ENCODE measurements at regions not wholly inside any gene's neighbourhood (a gene's known extent, or its start where the extent isn't known, plus 50 kb on each side); places are given as distances from the start of the nearest gene placed in this dataset.

DNA sequence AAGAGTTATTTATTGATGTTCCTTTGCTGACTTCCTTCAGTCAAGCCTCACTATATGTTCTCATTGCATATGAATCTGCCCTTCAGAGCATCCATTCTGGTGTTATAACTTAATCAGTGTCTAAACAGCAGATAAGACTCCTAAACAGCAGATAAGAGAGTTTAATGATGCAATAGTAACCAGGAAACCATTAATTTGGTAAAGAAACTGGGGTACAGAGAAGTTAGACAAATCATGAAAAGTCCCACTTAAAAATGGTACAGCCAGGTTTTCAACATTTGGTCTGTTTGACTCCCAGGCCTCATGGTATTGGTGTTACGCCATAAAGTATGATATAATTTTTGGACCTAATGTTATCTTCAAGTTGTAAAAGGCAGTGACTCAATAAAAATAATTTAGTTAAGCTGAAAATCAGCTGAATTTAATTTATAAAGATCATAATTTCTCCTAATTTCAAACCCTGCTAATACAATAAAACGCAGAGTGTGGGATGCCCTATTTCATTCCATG lies 127.4 kb upstream of the DST start:
- H3K9me3 ChIP-seq (ENCODE audit: control insufficient read depth in 2 of 3, low read length in 3 of 3), result no peaks in the 10 kb centered on the region
- H3K4me3 ChIP-seq (ENCODE audit: low read length), result no peak overlapping the region
- POLR2A ChIA-PET, result no interaction called here
- H3K4me3 Mint-ChIP-seq, result no peak overlapping the region
- no peak overlapping the region for H3K27ac ChIP-seq (ENCODE audit: low read depth, low read length)
- H3K9me3 Mint-ChIP-seq, result peaks cover 0 to 4% (median 0%) of the 10 kb centered on the region in 11 donors
- peaks cover 0 to 14% (median 9%) of the 10 kb centered on the region in 5 donors for H3K27me3 Mint-ChIP-seq
- no peaks in the 10 kb centered on the region for H3K36me3 ChIP-seq (ENCODE audit: control insufficient read depth in 2 of 3, insufficient read depth in 3 of 3, low read length in 3 of 3)
- intact Hi-C loops (cut with micrococcal nuclease), result no loop called here
- DNase-seq (no peak), ATAC-seq (no peak)
- H3K27ac Mint-ChIP-seq, result no peak overlapping the region
- no peaks in the 10 kb centered on the region for H3K36me3 Mint-ChIP-seq
- CTCF ChIA-PET, result no interaction called here
- no peaks in the 10 kb centered on the region for H3K4me1 ChIP-seq (ENCODE audit: control insufficient read depth in 2 of 2, insufficient read depth in 2 of 2, low read length in 2 of 2)
- H3K27me3 ChIP-seq (ENCODE audit: control insufficient read depth in 2 of 2, insufficient read depth in 2 of 2, low read length in 2 of 2), result no peaks in the 10 kb centered on the region
- no peaks in the 10 kb centered on the region for H3K4me1 Mint-ChIP-seq

- CTCF ChIA-PET, result no interaction called here
- H3K27ac ChIP-seq (ENCODE audit: low read depth, low read length), result no peak overlapping the region
- H3K4me3 ChIP-seq (ENCODE audit: low read length), result no peak overlapping the region
- Mint-ChIP-seq H3K36me3 (no peaks in the 10 kb centered on the region), H3K4me1 (peaks cover 0 to 6% (median 0%) of the 10 kb centered on the region in 7 donors), H3K4me3 (no peak overlapping the region), H3K9me3 (peaks cover 0 to 2% (median 0%) of the 10 kb centered on the region in 11 donors), H3K27me3 (peaks cover 0 to 15% (median 9%) of the 10 kb centered on the region in 5 donors), H3K27ac (no peak overlapping the region)
- POLR2A ChIA-PET, result no interaction called here
- DNase-seq (no peak), ATAC-seq (no peak)
- no peaks in the 10 kb centered on the region for H3K36me3 ChIP-seq (ENCODE audit: control insufficient read depth in 2 of 3, insufficient read depth in 3 of 3, low read length in 3 of 3)
- intact Hi-C loops (cut with micrococcal nuclease), result no loop called here
- H3K4me1 ChIP-seq (ENCODE audit: control insufficient read depth in 2 of 2, insufficient read depth in 2 of 2, low read length in 2 of 2), result no peaks in the 10 kb centered on the region
- no peaks in the 10 kb centered on the region for H3K9me3 ChIP-seq (ENCODE audit: control insufficient read depth in 2 of 3, low read length in 3 of 3)
- H3K27me3 ChIP-seq (ENCODE audit: control insufficient read depth in 2 of 2, insufficient read depth in 2 of 2, low read length in 2 of 2), result no peaks in the 10 kb centered on the region
Observed at GRCh38 chr6:56767892-56768531, 125.3 kb upstream of the DST start.

- no peak overlapping the region for H3K27ac Mint-ChIP-seq
- peaks cover 0 to 15% (median 9%) of the 10 kb centered on the region in 5 donors for H3K27me3 Mint-ChIP-seq
- no peaks in the 10 kb centered on the region for H3K36me3 Mint-ChIP-seq
- peaks cover 0 to 6% (median 0%) of the 10 kb centered on the region in 7 donors for H3K4me1 Mint-ChIP-seq
- H3K9me3 ChIP-seq (ENCODE audit: control insufficient read depth in 2 of 3, low read length in 3 of 3), result no peaks in the 10 kb centered on the region
- ChIA-PET POLR2A (no interaction called here), CTCF (no interaction called here)
- no peak for ATAC-seq
- no peak overlapping the region for H3K27ac ChIP-seq (ENCODE audit: low read depth, low read length)
- no peaks in the 10 kb centered on the region for H3K4me1 ChIP-seq (ENCODE audit: control insufficient read depth in 2 of 2, insufficient read depth in 2 of 2, low read length in 2 of 2)
- no peaks in the 10 kb centered on the region for H3K27me3 ChIP-seq (ENCODE audit: control insufficient read depth in 2 of 2, insufficient read depth in 2 of 2, low read length in 2 of 2)
- H3K36me3 ChIP-seq (ENCODE audit: control insufficient read depth in 2 of 3, insufficient read depth in 3 of 3, low read length in 3 of 3), result no peaks in the 10 kb centered on the region
- DNase-seq, result no peak
- H3K9me3 Mint-ChIP-seq, result peaks cover 0 to 2% (median 0%) of the 10 kb centered on the region in 11 donors
- H3K4me3 Mint-ChIP-seq, result no peak overlapping the region
- H3K4me3 ChIP-seq (ENCODE audit: low read length), result no peak overlapping the region
- intact Hi-C loops (cut with micrococcal nuclease), result no loop called here
Observed at GRCh38 chr6:56767435-56767834, 124.7 kb upstream of the DST start.

GRCh38 chr6:56766806-56767178 lies 124.1 kb upstream of the DST start:
- no peak for ATAC-seq
- CTCF ChIA-PET, result no interaction called here
- no peak overlapping the region for H3K4me3 Mint-ChIP-seq
- peaks cover 0 to 2% (median 0%) of the 10 kb centered on the region in 11 donors for H3K9me3 Mint-ChIP-seq
- Histone ChIP-seq H3K27ac (ENCODE audit: low read depth, low read length) (no peak overlapping the region), H3K4me1 (ENCODE audit: control insufficient read depth in 2 of 2, insufficient read depth in 2 of 2, low read length in 2 of 2) (no peaks in the 10 kb centered on the region), H3K4me3 (ENCODE audit: low read length) (no peak overlapping the region), H3K36me3 (ENCODE audit: control insufficient read depth in 2 of 3, insufficient read depth in 3 of 3, low read length in 3 of 3) (no peaks in the 10 kb centered on the region), H3K9me3 (ENCODE audit: control insufficient read depth in 2 of 3, low read length in 3 of 3) (no peaks in the 10 kb centered on the region), H3K27me3 (ENCODE audit: control insufficient read depth in 2 of 2, insufficient read depth in 2 of 2, low read length in 2 of 2) (no peaks in the 10 kb centered on the region)
- no peaks in the 10 kb centered on the region for H3K36me3 Mint-ChIP-seq
- POLR2A ChIA-PET, result no interaction called here
- H3K27ac Mint-ChIP-seq, result no peak overlapping the region
- H3K27me3 Mint-ChIP-seq, result peaks cover 0 to 15% (median 9%) of the 10 kb centered on the region in 5 donors
- no peak for DNase-seq
- peaks cover 0 to 6% (median 0%) of the 10 kb centered on the region in 7 donors for H3K4me1 Mint-ChIP-seq
- intact Hi-C loops (cut with micrococcal nuclease), result no loop called here

DNA sequence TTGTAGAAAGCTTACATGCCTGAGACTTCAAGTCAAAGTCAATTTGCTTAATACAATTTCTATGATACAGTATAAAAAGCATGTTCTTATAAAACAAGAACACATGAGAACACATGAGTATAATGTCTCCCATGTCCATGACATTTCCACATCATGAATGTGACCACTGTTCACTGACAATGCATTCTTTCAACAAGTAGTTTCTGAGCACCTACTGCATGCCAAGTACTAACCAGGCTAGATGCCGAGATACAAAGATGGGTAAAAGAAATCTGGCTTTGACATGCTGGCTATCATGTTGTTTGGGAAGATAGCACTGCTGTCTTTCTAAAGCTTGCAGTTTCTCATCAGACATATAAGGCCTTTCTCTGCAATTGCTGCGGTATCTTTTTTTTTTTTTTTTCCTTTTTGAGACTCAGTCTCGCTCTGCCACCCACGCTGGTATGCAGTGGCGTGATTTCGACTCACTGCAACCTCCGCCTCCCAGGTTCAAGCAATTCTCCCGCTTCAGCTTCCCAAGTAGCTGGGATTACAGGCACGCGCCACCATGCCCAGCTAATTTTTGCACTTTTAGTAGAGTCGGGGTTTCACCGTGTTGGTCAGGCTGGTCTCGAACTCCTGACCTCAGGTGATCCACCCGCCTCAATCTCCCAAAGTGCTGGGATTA lies 123.6 kb upstream of the DST start:
- ATAC-seq, result no peak
- Mint-ChIP-seq H3K9me3 (peaks cover 0 to 2% (median 0%) of the 10 kb centered on the region in 11 donors), H3K4me1 (peaks cover 0 to 6% (median 0%) of the 10 kb centered on the region in 7 donors), H3K36me3 (no peaks in the 10 kb centered on the region), H3K27ac (no peak overlapping the region), H3K27me3 (peaks cover 0 to 15% (median 9%) of the 10 kb centered on the region in 5 donors), H3K4me3 (no peak overlapping the region)
- DNase-seq, result no peak
- no peaks in the 10 kb centered on the region for H3K36me3 ChIP-seq (ENCODE audit: control insufficient read depth in 2 of 3, insufficient read depth in 3 of 3, low read length in 3 of 3)
- no peaks in the 10 kb centered on the region for H3K27me3 ChIP-seq (ENCODE audit: control insufficient read depth in 2 of 2, insufficient read depth in 2 of 2, low read length in 2 of 2)
- H3K27ac ChIP-seq (ENCODE audit: low read depth, low read length), result no peak overlapping the region
- no peak overlapping the region for H3K4me3 ChIP-seq (ENCODE audit: low read length)
- intact Hi-C loops (cut with micrococcal nuclease), result no loop called here
- no peaks in the 10 kb centered on the region for H3K9me3 ChIP-seq (ENCODE audit: control insufficient read depth in 2 of 3, low read length in 3 of 3)
- ChIA-PET POLR2A (no interaction called here), CTCF (no interaction called here)
- H3K4me1 ChIP-seq (ENCODE audit: control insufficient read depth in 2 of 2, insufficient read depth in 2 of 2, low read length in 2 of 2), result no peaks in the 10 kb centered on the region

- Histone ChIP-seq H3K9me3 (ENCODE audit: control insufficient read depth in 2 of 3, low read length in 3 of 3) (no peaks in the 10 kb centered on the region), H3K4me3 (ENCODE audit: low read length) (no peak overlapping the region), H3K27me3 (ENCODE audit: control insufficient read depth in 2 of 2, insufficient read depth in 2 of 2, low read length in 2 of 2) (no peaks in the 10 kb centered on the region), H3K36me3 (ENCODE audit: control insufficient read depth in 2 of 3, insufficient read depth in 3 of 3, low read length in 3 of 3) (no peaks in the 10 kb centered on the region), H3K27ac (ENCODE audit: low read depth, low read length) (no peak overlapping the region), H3K4me1 (ENCODE audit: control insufficient read depth in 2 of 2, insufficient read depth in 2 of 2, low read length in 2 of 2) (no peaks in the 10 kb centered on the region)
- Mint-ChIP-seq H3K27me3 (peaks cover 0 to 15% (median 9%) of the 10 kb centered on the region in 5 donors), H3K27ac (no peak overlapping the region), H3K4me3 (no peak overlapping the region), H3K9me3 (peaks cover 0 to 2% (median 0%) of the 10 kb centered on the region in 11 donors), H3K36me3 (no peaks in the 10 kb centered on the region), H3K4me1 (peaks cover 0 to 6% (median 0%) of the 10 kb centered on the region in 7 donors)
- intact Hi-C loops (cut with micrococcal nuclease), result no loop called here
- DNase-seq (no peak), ATAC-seq (no peak)
- ChIA-PET CTCF (no interaction called here), POLR2A (no interaction called here)
Observed at GRCh38 chr6:56765494-56765893, 122.8 kb upstream of the DST start.

DNA sequence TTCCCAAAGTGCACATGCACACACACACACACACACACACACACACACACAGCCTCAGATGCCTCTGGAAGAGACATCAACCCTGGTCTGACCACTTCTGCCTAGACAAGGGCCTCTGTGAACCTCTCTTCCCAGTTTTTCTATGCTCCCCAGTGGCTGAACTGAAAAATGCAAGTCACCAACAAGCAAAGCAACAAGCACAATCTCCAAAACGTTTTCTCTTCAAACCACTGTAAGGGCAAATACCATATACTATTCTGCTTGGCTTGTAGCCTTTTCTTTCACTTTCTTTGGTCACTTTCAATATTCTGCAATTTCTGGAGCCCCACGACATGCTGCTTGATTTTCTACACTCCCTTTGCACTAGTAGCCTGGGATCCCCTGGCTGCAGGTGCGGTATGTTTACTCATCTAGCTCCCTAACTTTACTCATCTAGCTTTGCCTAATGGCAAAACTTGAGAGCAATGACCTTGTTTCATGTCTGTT lies 121.4 kb upstream of the DST start:
- POLR2A ChIA-PET, result no interaction called here
- H3K4me1 ChIP-seq (ENCODE audit: control insufficient read depth in 2 of 2, insufficient read depth in 2 of 2, low read length in 2 of 2), result no peaks in the 10 kb centered on the region
- H3K27ac Mint-ChIP-seq, result no peak overlapping the region
- no peaks in the 10 kb centered on the region for H3K36me3 ChIP-seq (ENCODE audit: control insufficient read depth in 2 of 3, insufficient read depth in 3 of 3, low read length in 3 of 3)
- H3K27me3 Mint-ChIP-seq, result peaks cover 0 to 15% (median 9%) of the 10 kb centered on the region in 5 donors
- no peaks in the 10 kb centered on the region for H3K36me3 Mint-ChIP-seq
- no peak for DNase-seq
- H3K4me1 Mint-ChIP-seq, result peaks cover 0 to 6% (median 0%) of the 10 kb centered on the region in 7 donors
- peaks cover 0 to 2% (median 0%) of the 10 kb centered on the region in 11 donors for H3K9me3 Mint-ChIP-seq
- H3K27me3 ChIP-seq (ENCODE audit: control insufficient read depth in 2 of 2, insufficient read depth in 2 of 2, low read length in 2 of 2), result no peaks in the 10 kb centered on the region
- CTCF ChIA-PET, result no interaction called here
- no peak overlapping the region for H3K4me3 Mint-ChIP-seq
- no peak for ATAC-seq
- intact Hi-C loops (cut with micrococcal nuclease), result no loop called here
- no peak overlapping the region for H3K27ac ChIP-seq (ENCODE audit: low read depth, low read length)
- no peaks in the 10 kb centered on the region for H3K9me3 ChIP-seq (ENCODE audit: control insufficient read depth in 2 of 3, low read length in 3 of 3)
- no peak overlapping the region for H3K4me3 ChIP-seq (ENCODE audit: low read length)
